Cardiac muscle cell (in vitro differentiated cells and primary cell): ENCODE measurements at regions not wholly inside any gene's neighbourhood (a gene's known extent, or its start where the extent isn't known, plus 50 kb on each side); places are given as distances from the start of the nearest gene placed in this dataset.

Experiments
- DNase-seq, 2 donors: peaks; one replicate each; pipeline versions ENCODE4 v3.0.0 to v3.0.0-alpha.2; 2010 to 2017; ENCODE audit warnings: low read depth in 1 of 2, low spot score in 1 of 2
- H3K27ac ChIP-seq: fragments of 200-600 bp; sonication (generic); 2 replicates; pipeline ENCODE4 v1.5.1; 2016
- H3K27me3 ChIP-seq: fragments of 200-600 bp; sonication (generic); 2 replicates; pipeline ENCODE4 v1.6.0; 2016; ENCODE audit warnings: control low read depth
- H3K36me3 ChIP-seq: fragments of 200-600 bp; sonication (generic); 2 replicates; pipeline ENCODE4 v1.5.1; 2016; ENCODE audit warnings: control low read depth
- H3K4me1 ChIP-seq: fragments of 200-600 bp; sonication (generic); 2 replicates; pipeline ENCODE4 v1.8.1; 2017; ENCODE audit warnings: low read depth, mild to moderate bottlenecking, mixed run types
- H3K4me3 ChIP-seq: fragments of 200-600 bp; sonication (generic); 2 replicates; pipeline ENCODE4 v1.5.1; 2016; ENCODE audit warnings: mild to moderate bottlenecking
- H3K9me3 ChIP-seq: fragments of 200-600 bp; sonication (generic); 2 replicates; pipeline ENCODE4 v1.5.1; 2017; ENCODE audit warnings: low read depth, mild to moderate bottlenecking, control low read depth
- TF ChIP-seq, protein P1 (sequence below): IDR thresholded peaks from 2 replicates; pipeline ENCODE4 v1.5.1; 2012; ENCODE audit warnings: low read depth, mild to moderate bottlenecking, low read length

DNA sequence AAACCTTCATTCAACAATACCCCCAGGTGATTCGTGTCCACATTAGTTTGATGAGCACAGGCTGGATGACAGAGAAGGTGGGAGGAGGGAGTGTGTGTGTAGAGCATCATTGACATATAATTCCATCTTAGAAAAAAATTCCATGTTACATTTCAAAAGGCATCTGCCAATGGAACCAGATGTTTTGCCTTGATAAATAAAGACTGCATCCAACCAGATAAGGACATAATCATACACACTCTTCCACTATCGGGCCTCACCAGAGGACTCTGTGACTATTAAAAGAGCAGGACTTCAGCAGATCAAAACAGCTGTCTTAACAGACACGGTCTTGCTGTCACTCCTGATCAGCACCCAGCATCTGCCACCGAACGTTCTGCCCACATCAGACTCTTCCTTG, 96.4 kb upstream of the SPIN1 start:
- no peaks in the 10 kb centered on the region for H3K27me3 ChIP-seq
- DNase-seq: no peak
- H3K4me3 ChIP-seq: no peak overlapping the region
- no peak overlapping the region for H3K27ac ChIP-seq
- H3K4me1 ChIP-seq: no peaks in the 10 kb centered on the region
- H3K9me3 ChIP-seq: no peaks in the 10 kb centered on the region
- TF ChIP-seq, protein P1, sequence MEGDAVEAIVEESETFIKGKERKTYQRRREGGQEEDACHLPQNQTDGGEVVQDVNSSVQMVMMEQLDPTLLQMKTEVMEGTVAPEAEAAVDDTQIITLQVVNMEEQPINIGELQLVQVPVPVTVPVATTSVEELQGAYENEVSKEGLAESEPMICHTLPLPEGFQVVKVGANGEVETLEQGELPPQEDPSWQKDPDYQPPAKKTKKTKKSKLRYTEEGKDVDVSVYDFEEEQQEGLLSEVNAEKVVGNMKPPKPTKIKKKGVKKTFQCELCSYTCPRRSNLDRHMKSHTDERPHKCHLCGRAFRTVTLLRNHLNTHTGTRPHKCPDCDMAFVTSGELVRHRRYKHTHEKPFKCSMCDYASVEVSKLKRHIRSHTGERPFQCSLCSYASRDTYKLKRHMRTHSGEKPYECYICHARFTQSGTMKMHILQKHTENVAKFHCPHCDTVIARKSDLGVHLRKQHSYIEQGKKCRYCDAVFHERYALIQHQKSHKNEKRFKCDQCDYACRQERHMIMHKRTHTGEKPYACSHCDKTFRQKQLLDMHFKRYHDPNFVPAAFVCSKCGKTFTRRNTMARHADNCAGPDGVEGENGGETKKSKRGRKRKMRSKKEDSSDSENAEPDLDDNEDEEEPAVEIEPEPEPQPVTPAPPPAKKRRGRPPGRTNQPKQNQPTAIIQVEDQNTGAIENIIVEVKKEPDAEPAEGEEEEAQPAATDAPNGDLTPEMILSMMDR: no peak
- H3K36me3 ChIP-seq: no peaks in the 10 kb centered on the region

DNA sequence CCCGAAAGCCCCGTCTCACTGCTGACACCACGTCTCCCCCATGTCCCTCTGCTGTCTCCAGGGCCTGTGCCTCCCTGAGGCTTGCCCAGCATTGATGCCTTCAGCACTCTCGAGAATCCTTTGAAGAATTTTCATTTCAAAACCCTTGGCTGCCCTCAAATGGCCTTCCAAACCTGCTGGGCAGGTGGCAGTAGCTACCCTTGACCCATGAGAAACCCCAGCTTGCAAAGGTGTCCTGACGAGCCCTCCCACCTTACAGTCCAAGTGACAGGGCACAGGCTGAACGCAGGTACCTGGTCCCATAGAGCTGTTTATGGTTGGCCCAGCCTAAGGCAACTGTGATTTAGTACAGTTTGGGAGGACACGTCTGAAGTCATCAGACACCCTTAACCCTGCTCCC, 97.2 kb upstream of the SPIN1 start:
- no peaks in the 10 kb centered on the region for H3K4me1 ChIP-seq
- TF ChIP-seq, protein P1: no peak
- no peaks in the 10 kb centered on the region for H3K9me3 ChIP-seq
- H3K27ac ChIP-seq: no peak overlapping the region
- H3K36me3 ChIP-seq: no peaks in the 10 kb centered on the region
- no peaks in the 10 kb centered on the region for H3K27me3 ChIP-seq
- no peak for DNase-seq
- no peak overlapping the region for H3K4me3 ChIP-seq

DNA sequence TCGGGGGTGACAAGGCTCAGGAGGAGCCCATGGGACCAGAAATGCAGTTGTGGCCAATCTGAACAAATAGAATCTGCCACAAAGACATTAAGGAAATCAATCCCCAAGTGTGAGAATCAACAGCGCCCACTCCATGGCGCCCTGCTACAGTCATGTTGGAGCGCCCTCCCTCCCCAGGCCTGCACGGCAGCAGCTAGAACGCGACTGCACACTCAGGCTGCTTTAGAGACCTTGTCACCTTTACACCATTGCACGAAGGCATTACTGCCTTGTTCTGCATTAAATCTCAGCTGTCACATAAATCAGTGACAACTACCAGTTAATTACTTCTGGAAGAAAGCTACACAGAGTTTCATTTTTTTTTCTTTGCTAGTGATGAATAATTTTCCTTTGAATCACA, 98.7 kb upstream of the SPIN1 start:
- TF ChIP-seq, protein P1: no peak
- no peak for DNase-seq

DNA sequence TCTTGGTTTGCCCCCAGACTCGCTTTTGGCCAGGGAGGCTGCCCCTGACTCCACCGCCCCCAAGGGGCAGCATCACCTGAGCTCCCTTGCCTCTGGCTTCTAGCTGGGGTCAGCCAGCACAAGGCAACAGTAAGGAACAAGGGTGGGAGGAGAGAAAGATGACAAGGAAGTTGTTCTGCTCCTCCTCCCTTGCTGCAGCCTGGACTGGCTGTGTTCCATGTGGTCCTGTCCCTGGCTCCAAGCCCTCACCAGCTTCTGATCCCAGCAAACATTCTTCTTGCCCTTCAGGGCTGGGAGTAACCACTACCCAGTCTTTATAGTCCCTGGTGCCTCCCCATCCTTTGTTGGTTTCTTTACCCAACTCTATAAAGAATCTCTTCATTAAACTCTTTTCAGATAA, 100.3 kb upstream of the SPIN1 start:
- TF ChIP-seq, protein P1: no peak

More for the DNA sequence above, 98.7 kb upstream of the SPIN1 start:
- Histone ChIP-seq H3K4me3 (no peak overlapping the region), H3K27ac (no peak overlapping the region), H3K9me3 (no peaks in the 10 kb centered on the region), H3K27me3 (no peaks in the 10 kb centered on the region), H3K4me1 (no peaks in the 10 kb centered on the region), H3K36me3 (no peaks in the 10 kb centered on the region)

DNA sequence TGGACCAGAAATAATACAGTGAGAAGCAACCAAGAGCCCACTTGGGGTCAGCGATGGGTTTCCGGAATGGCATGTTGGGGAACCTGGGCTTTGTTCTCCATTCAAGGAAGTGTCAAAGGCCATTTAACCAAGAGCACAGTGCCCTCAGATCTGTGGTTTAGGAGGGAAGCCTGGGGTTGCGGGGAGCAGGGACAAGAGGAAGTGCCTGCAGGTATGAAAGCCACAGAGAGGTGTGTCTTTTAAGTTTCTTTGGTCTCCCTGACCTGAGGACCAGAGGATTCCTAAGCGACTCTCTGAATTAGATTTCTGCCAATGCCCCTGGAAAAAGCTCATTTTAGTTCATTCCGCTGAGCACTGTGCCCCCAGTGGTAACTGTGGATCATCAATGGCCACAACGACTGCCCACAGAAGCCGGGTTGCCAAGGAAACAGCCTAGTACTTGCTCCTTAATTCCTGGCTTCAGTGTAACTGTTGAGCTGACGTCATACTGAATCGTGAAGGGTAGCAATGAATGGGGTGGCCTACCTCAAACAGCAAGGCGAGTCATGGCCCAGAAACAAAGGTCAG, 107.3 kb upstream of the SPIN1 start:
- no peaks in the 10 kb centered on the region for H3K36me3 ChIP-seq
- peak in 1 of 2 donors; percentile 16 for DNase-seq
- TF ChIP-seq, protein P1: no peak
- no peaks in the 10 kb centered on the region for H3K9me3 ChIP-seq
- H3K27ac ChIP-seq: no peak overlapping the region
- H3K27me3 ChIP-seq: no peaks in the 10 kb centered on the region
- no peak overlapping the region for H3K4me3 ChIP-seq
- H3K4me1 ChIP-seq: no peaks in the 10 kb centered on the region

More for the DNA sequence above, 100.3 kb upstream of the SPIN1 start:
- H3K27ac ChIP-seq: no peak overlapping the region
- DNase-seq: peak in 1 of 2 donors; percentile 12
- H3K4me1 ChIP-seq: no peaks in the 10 kb centered on the region
- H3K27me3 ChIP-seq: no peaks in the 10 kb centered on the region
- no peaks in the 10 kb centered on the region for H3K36me3 ChIP-seq
- no peak overlapping the region for H3K4me3 ChIP-seq
- no peaks in the 10 kb centered on the region for H3K9me3 ChIP-seq
